A673 (cell line): ENCODE measurements at regions not wholly inside any gene's neighbourhood (a gene's known extent, or its start where the extent isn't known, plus 50 kb on each side); places are given as distances from the start of the nearest gene placed in this dataset.

Experiments
- CTCF ChIP-seq: fragments of 300-800, 200-600 bp; sonication (generic); conservative IDR thresholded peaks from 2 replicates; pipeline ENCODE4 v1.5.1; 2017; ENCODE audit warnings: low read depth, mild to moderate bottlenecking, antibody characterized with exemption, low read length, moderate library complexity, mixed read lengths
- EZH2 ChIP-seq: fragments of 200-600 bp; sonication (generic); IDR thresholded peaks from 2 replicates; pipeline ENCODE4 v1.6.1; 2017; ENCODE audit warnings: borderline replicate concordance, low read depth, mild to moderate bottlenecking, mixed read lengths, antibody characterized with exemption, low read length; ENCODE audit not compliant: poor library complexity, severe bottlenecking

GRCh38 chr6:82701341-82701740 lies 337.7 kb downstream of the TPBG start:
- TF ChIP-seq CTCF (no peak), EZH2 (no peak)
